Neuronal stem cell (in vitro differentiated cells): ENCODE measurements at regions not wholly inside any gene's neighbourhood (a gene's known extent, or its start where the extent isn't known, plus 50 kb on each side); places are given as distances from the start of the nearest gene placed in this dataset.
"Not testable (repeated sequence)": the region's sequence is repeated elsewhere in the genome, so short reads cannot be mapped to it uniquely, and the experiment has no call there.

Experiments used
- DNase-seq: peaks from one replicate; pipeline ENCODE4 v3.0.0-alpha.2; 2013; ENCODE audit warnings: low spot score
- H2AFZ ChIP-seq: one replicate; pipeline ENCODE4 v1.6.1; 2013; ENCODE audit warnings: mild to moderate bottlenecking, low read length, inconsistent platforms
- H2AK5ac ChIP-seq: 2 replicates; pipeline ENCODE4 v1.6.1; 2013; ENCODE audit warnings: low read depth, mild to moderate bottlenecking, inconsistent platforms, low read length, moderate library complexity, mixed read lengths
- H2BK120ac ChIP-seq: 2 replicates; pipeline ENCODE4 v1.6.1; 2013; ENCODE audit warnings: low read depth, mild to moderate bottlenecking, inconsistent platforms, low read length, moderate library complexity, mixed read lengths
- H2BK12ac ChIP-seq: one replicate; pipeline ENCODE4 v1.6.1; 2013; ENCODE audit warnings: low read length, inconsistent platforms
- H2BK15ac ChIP-seq: 2 replicates; pipeline ENCODE4 v1.6.1; 2013; ENCODE audit warnings: mild to moderate bottlenecking, low read length, inconsistent platforms, mixed read lengths
- H2BK5ac ChIP-seq: one replicate; pipeline ENCODE4 v1.6.1; 2013; ENCODE audit warnings: inconsistent platforms, mild to moderate bottlenecking, low read length, moderate library complexity
- H3K14ac ChIP-seq: one replicate; pipeline ENCODE4 v1.6.1; 2013; ENCODE audit warnings: low read length, inconsistent platforms
- H3K18ac ChIP-seq: 2 replicates; pipeline ENCODE4 v1.6.1; 2013; ENCODE audit warnings: low read length, inconsistent platforms
- H3K23ac ChIP-seq: 2 replicates; pipeline ENCODE4 v1.6.1; 2013; ENCODE audit warnings: low read depth, mild to moderate bottlenecking, mixed read lengths, low read length, inconsistent platforms; ENCODE audit not compliant: poor library complexity
- H3K27ac ChIP-seq: replicated peaks from 3 replicates; pipeline ENCODE4 v1.5.1; 2013; ENCODE audit warnings: low read length, inconsistent platforms
- H3K27me3 ChIP-seq, 3 experiments: 2 replicates each; pipeline ENCODE4 v1.6.1; 2013; ENCODE audit warnings: low read length in 3 of 3, mild to moderate bottlenecking in 2 of 3, inconsistent platforms in 1 of 3, low read depth in 1 of 3, mixed read lengths in 1 of 3, moderate library complexity in 1 of 3; ENCODE audit not compliant: control insufficient read depth in 3 of 3, insufficient read depth in 3 of 3
- H3K36me3 ChIP-seq, 2 donors: replicated peaks in 1 of 2; 2 replicates each; pipeline ENCODE4 v1.6.1; 2013; ENCODE audit warnings: low read length in 2 of 2; ENCODE audit not compliant: control insufficient read depth in 2 of 2, insufficient read depth in 2 of 2
- H3K4ac ChIP-seq: 2 replicates; pipeline ENCODE4 v1.6.1; 2013; ENCODE audit warnings: inconsistent platforms, mild to moderate bottlenecking, low read length, moderate library complexity
- H3K4me1 ChIP-seq, 2 donors: 1 replicate in 1 of 2; 2 replicates in 1 of 2; pipeline ENCODE4 v1.6.1; 2013; ENCODE audit warnings: low read length in 2 of 2, low read depth in 1 of 2; ENCODE audit not compliant: control insufficient read depth in 2 of 2, insufficient read depth in 1 of 2
- H3K4me2 ChIP-seq: one replicate; pipeline ENCODE4 v1.6.1; 2013; ENCODE audit warnings: mild to moderate bottlenecking, low read length, inconsistent platforms; ENCODE audit not compliant: insufficient read depth, poor library complexity, severe bottlenecking
- H3K4me3 ChIP-seq, 2 donors: 2 replicates each; pipeline ENCODE4 v1.5.1; 2013; ENCODE audit warnings: low read length in 2 of 2, mild to moderate bottlenecking in 2 of 2, inconsistent platforms in 1 of 2, moderate library complexity in 1 of 2
- H3K79me1 ChIP-seq: one replicate; pipeline ENCODE4 v1.6.1; 2013; ENCODE audit warnings: low read depth, mild to moderate bottlenecking, inconsistent platforms, low read length, moderate library complexity
- H3K9ac ChIP-seq: one replicate; pipeline ENCODE4 v1.6.1; 2013; ENCODE audit warnings: mild to moderate bottlenecking, low read depth, low read length, inconsistent platforms; ENCODE audit not compliant: poor library complexity
- H3K9me3 ChIP-seq, 2 donors: replicated peaks in 1 of 2; 2 replicates each; pipeline versions ENCODE3 to v1.6.1; 2013; ENCODE audit warnings: low read length in 2 of 2, mild to moderate bottlenecking in 2 of 2, inconsistent platforms in 1 of 2, low read depth in 1 of 2, mixed read lengths in 1 of 2, moderate library complexity in 1 of 2; ENCODE audit not compliant: control insufficient read depth in 2 of 2, insufficient read depth in 1 of 2
- H4K8ac ChIP-seq: one replicate; pipeline ENCODE4 v1.6.1; 2013; ENCODE audit warnings: low read depth, mild to moderate bottlenecking, inconsistent platforms, low read length, moderate library complexity
- H4K91ac ChIP-seq: one replicate; pipeline ENCODE4 v1.6.1; 2013; ENCODE audit warnings: low read length, low read depth, mild to moderate bottlenecking, inconsistent platforms; ENCODE audit not compliant: poor library complexity
- WGBS, 2 donors: extraction: QIAGEN DNeasy Blood & Tissue Kit; methylation state at CpG; one replicate each; pipeline ENCODE4 v1.1.7; 2013; ENCODE audit warnings: missing lambda C conversion rate in 2 of 2, mixed read lengths in 1 of 2; ENCODE audit not compliant: insufficient read length in 2 of 2, insufficient replicate concordance in 1 of 2; ENCODE audit errors: extremely low coverage in 2 of 2; 5-methylcytosine and 5-hydroxymethylcytosine counted together

GRCh38 chr4:187000281-187000680 lies 276.6 kb upstream of the FAT1 start:
- no peak overlapping the region for H3K23ac ChIP-seq
- H3K27ac ChIP-seq: no peak overlapping the region
- no peak overlapping the region for H3K9ac ChIP-seq
- no peaks in the 10 kb centered on the region for H3K27me3 ChIP-seq
- H3K4me1 ChIP-seq: no peaks in the 10 kb centered on the region
- no peak overlapping the region for H3K14ac ChIP-seq
- H3K4me3 ChIP-seq: no peak overlapping the region
- H3K79me1 ChIP-seq: no peaks in the 10 kb centered on the region
- no peak overlapping the region for H2AFZ ChIP-seq
- no peak overlapping the region for H3K18ac ChIP-seq
- H2BK120ac ChIP-seq: no peak overlapping the region
- H2BK15ac ChIP-seq: no peak overlapping the region
- H3K36me3 ChIP-seq: no peaks in the 10 kb centered on the region
- no peak overlapping the region for H2BK5ac ChIP-seq
- WGBS, 2 donors: no CpG with 5 or more reads among the region's 2 CpGs
- no peak overlapping the region for H4K91ac ChIP-seq
- no peak overlapping the region for H3K4ac ChIP-seq
- no peak for DNase-seq
- H3K9me3 ChIP-seq: no peaks in the 10 kb centered on the region
- no peak overlapping the region for H2AK5ac ChIP-seq
- no peak overlapping the region for H4K8ac ChIP-seq
- no peak overlapping the region for H2BK12ac ChIP-seq
- H3K4me2 ChIP-seq: no peak overlapping the region

DNA sequence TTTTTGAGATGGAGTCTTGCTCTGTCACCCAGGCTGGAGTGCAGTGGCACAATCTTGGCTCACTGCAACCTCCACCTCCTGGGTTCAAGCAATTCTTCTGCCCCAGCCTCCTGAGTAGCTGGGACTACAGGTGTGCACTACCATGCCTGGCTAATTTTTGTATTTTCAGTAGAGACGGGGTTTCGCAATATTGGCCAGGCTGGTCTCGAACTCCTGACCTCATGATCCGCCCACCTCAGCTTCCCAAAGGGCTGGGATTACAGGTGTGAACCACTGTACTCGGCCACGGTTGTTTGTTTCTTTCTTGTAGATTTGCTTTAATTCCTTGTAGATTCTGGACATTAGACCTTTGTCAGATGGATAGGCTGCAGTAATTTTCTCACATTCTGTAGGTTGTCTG lies 278.5 kb upstream of the FAT1 start:
- not testable (repeated sequence) for H2AFZ ChIP-seq, H2BK12ac ChIP-seq, H3K27me3 ChIP-seq, H3K4ac ChIP-seq, H3K4me2 ChIP-seq, H3K9me3 ChIP-seq, H2BK120ac ChIP-seq, H3K14ac ChIP-seq, H4K91ac ChIP-seq, H3K4me1 ChIP-seq, H3K9ac ChIP-seq, H3K79me1 ChIP-seq, H3K23ac ChIP-seq, H2AK5ac ChIP-seq, H3K36me3 ChIP-seq, H2BK15ac ChIP-seq, H2BK5ac ChIP-seq, H3K4me3 ChIP-seq, H4K8ac ChIP-seq, H3K18ac ChIP-seq, H3K27ac ChIP-seq, DNase-seq
- WGBS, 2 donors: no CpG with 5 or more reads among the region's 6 CpGs

GRCh38 chr4:187004628-187005027 lies 281.0 kb upstream of the FAT1 start:
- DNase-seq: no peak
- WGBS, 2 donors: no CpG with 5 or more reads among the region's 2 CpGs

DNA sequence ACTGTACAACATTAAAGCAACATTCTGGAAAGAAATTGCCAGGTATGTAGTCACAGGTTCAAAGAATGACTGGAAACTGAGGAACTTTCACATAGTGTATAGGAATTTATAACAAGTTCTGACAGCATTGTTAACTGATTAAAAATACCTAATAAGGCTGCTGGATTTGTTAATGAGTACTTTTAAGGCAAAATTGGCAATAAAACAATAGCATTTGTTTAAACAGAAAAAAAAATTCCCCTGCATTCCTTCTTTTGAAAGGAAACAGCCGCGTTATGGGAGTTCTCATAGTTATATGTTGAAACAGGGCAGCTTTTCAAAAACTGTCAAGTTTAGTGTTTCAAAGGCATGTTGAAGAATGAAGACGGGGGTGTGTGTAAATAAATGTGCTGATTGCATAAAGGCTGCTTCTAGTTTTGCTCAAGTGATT lies 282.5 kb upstream of the FAT1 start:
- H2BK15ac ChIP-seq: no peak overlapping the region
- H4K91ac ChIP-seq: no peak overlapping the region
- H3K4ac ChIP-seq: no peak overlapping the region
- no peak overlapping the region for H3K4me2 ChIP-seq
- no peak overlapping the region for H3K27ac ChIP-seq
- H3K9ac ChIP-seq: no peak overlapping the region
- no peak overlapping the region for H2AFZ ChIP-seq
- H4K8ac ChIP-seq: no peak overlapping the region
- H2BK120ac ChIP-seq: no peak overlapping the region
- no peaks in the 10 kb centered on the region for H3K4me1 ChIP-seq
- no peaks in the 10 kb centered on the region for H3K9me3 ChIP-seq
- no peak for DNase-seq
- no peak overlapping the region for H3K14ac ChIP-seq
- WGBS, 2 donors: no CpG with 5 or more reads among the region's 3 CpGs
- no peak overlapping the region for H2BK12ac ChIP-seq
- H3K4me3 ChIP-seq: no peak overlapping the region
- H2AK5ac ChIP-seq: no peak overlapping the region
- H2BK5ac ChIP-seq: no peak overlapping the region
- no peak overlapping the region for H3K18ac ChIP-seq
- no peaks in the 10 kb centered on the region for H3K27me3 ChIP-seq
- no peak overlapping the region for H3K23ac ChIP-seq
- H3K36me3 ChIP-seq: no peaks in the 10 kb centered on the region
- no peaks in the 10 kb centered on the region for H3K79me1 ChIP-seq

More at GRCh38 chr4:187004628-187005027, 281.0 kb upstream of the FAT1 start:
- H3K9me3 ChIP-seq: no peaks in the 10 kb centered on the region
- H3K9ac ChIP-seq: no peak overlapping the region
- no peak overlapping the region for H2BK15ac ChIP-seq
- H2BK120ac ChIP-seq: no peak overlapping the region
- no peak overlapping the region for H4K91ac ChIP-seq
- no peak overlapping the region for H3K23ac ChIP-seq
- no peaks in the 10 kb centered on the region for H3K36me3 ChIP-seq
- H3K79me1 ChIP-seq: no peaks in the 10 kb centered on the region
- no peak overlapping the region for H3K14ac ChIP-seq
- H3K27me3 ChIP-seq: no peaks in the 10 kb centered on the region
- H2BK5ac ChIP-seq: no peak overlapping the region
- H3K4me1 ChIP-seq: no peaks in the 10 kb centered on the region
- no peak overlapping the region for H3K27ac ChIP-seq
- no peak overlapping the region for H3K4ac ChIP-seq
- H3K18ac ChIP-seq: no peak overlapping the region
- H4K8ac ChIP-seq: no peak overlapping the region
- H2AK5ac ChIP-seq: no peak overlapping the region
- no peak overlapping the region for H2AFZ ChIP-seq
- no peak overlapping the region for H3K4me3 ChIP-seq
- H2BK12ac ChIP-seq: no peak overlapping the region
- H3K4me2 ChIP-seq: no peak overlapping the region
